NCI-H2196 treated with DMSO at 0.1 percent for 48 hours (cell line): ENCODE measurements at regions not wholly inside any gene's neighbourhood (a gene's known extent, or its start where the extent isn't known, plus 50 kb on each side); places are given as distances from the start of the nearest gene placed in this dataset.

Experiments used
- DNase-seq: peaks from one replicate; lab custom pipeline; 2025; ENCODE audit not compliant: unreplicated experiment; lab: John Stamatoyannopoulos, UW

GRCh38 chr2:220043155-220043989 lies 415.9 kb downstream of the SLC4A3 start:
- no peak for DNase-seq

- DNase-seq = no peak
These were observed 416.5 kb downstream of the SLC4A3 start for GRCh38 chr2:220043990-220044335.

GRCh38 chr2:220044383-220044782 lies 417.0 kb downstream of the SLC4A3 start:
- DNase-seq = no peak

GRCh38 chr2:220046507-220046906 lies 419.1 kb downstream of the SLC4A3 start:
- no peak for DNase-seq

- DNase-seq = no peak
These were observed 424.3 kb downstream of the SLC4A3 start for GRCh38 chr2:220051716-220052115.

GRCh38 chr2:220053919-220054318 lies 426.5 kb downstream of the SLC4A3 start:
- DNase-seq = no peak

- no peak for DNase-seq
These were observed 430.0 kb downstream of the SLC4A3 start for GRCh38 chr2:220057391-220057790.

GRCh38 chr2:220057916-220058315 lies 430.5 kb downstream of the SLC4A3 start:
- DNase-seq = no peak

GRCh38 chr2:220064111-220065030 lies 436.9 kb downstream of the SLC4A3 start:
- no peak for DNase-seq

- no peak for DNase-seq
These were observed 438.2 kb downstream of the SLC4A3 start for GRCh38 chr2:220065581-220065980.

GRCh38 chr2:220068846-220069245 lies 441.4 kb downstream of the SLC4A3 start:
- no peak for DNase-seq

- DNase-seq = no peak
These were observed 442.9 kb downstream of the SLC4A3 start for GRCh38 chr2:220070349-220070748.

- no peak for DNase-seq
These were observed 444.3 kb downstream of the SLC4A3 start for GRCh38 chr2:220071696-220072095.

- no peak for DNase-seq
These were observed 445.3 kb downstream of the SLC4A3 start for GRCh38 chr2:220072669-220073220.

- no peak for DNase-seq
These were observed 448.4 kb downstream of the SLC4A3 start for GRCh38 chr2:220075835-220076234.

GRCh38 chr2:220076734-220077133 lies 449.3 kb downstream of the SLC4A3 start:
- DNase-seq = no peak

- no peak for DNase-seq
These were observed 450.1 kb downstream of the SLC4A3 start for GRCh38 chr2:220077488-220077887.

- no peak for DNase-seq
These were observed 451.0 kb downstream of the SLC4A3 start for GRCh38 chr2:220078439-220078838.

GRCh38 chr2:220079595-220079994 lies 452.2 kb downstream of the SLC4A3 start:
- DNase-seq = no peak

- no peak for DNase-seq
These were observed 453.7 kb downstream of the SLC4A3 start for GRCh38 chr2:220081171-220081570.

GRCh38 chr2:220090050-220090449 lies 462.6 kb downstream of the SLC4A3 start:
- DNase-seq = no peak

- no peak for DNase-seq
These were observed 469.0 kb downstream of the SLC4A3 start for GRCh38 chr2:220096406-220096805.
